ENCODE measurements at regions not wholly inside any gene's neighbourhood (a gene's known extent, or its start where the extent isn't known, plus 50 kb on each side); places are given as distances from the start of the nearest gene placed in this dataset.

DNA sequence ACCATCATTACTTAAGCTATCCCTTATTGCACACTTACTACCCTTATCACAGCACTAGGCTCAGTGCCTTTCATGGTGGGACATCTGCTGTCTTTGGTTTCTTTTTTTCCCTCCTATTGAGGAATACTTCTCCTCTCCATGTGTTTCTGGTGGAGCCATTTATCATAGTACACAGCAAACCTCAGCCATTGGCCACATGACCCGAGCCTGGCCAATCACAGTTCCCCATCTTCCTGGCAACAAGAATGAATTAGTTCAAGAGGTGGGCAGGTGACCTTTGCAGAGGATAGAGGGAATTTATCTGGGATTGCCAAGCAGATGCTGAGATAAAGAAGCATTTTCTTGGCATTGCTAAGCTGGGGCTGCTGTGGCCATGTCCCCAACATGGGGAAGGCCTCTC lies 101.1 kb upstream of the ZNF618 start:
- TF ChIP-seq CTCF (IDR thresholded peaks at IDR 0.05; ENCODE audit: insufficient read depth, low read length, poor library complexity, severe bottlenecking) (no peak), EZH2phosphoT487 (conservative IDR thresholded peaks at IDR 0.05; ENCODE audit: low read length) (no peak)
